GM23338 (cell line): ENCODE measurements at regions not wholly inside any gene's neighbourhood (a gene's known extent, or its start where the extent isn't known, plus 50 kb on each side); places are given as distances from the start of the nearest gene placed in this dataset.

Experiments used
- CREB1 ChIP-seq: fragments of 250-450 bp; sonication (Bioruptor Pico); IDR thresholded peaks from 2 replicates; pipeline ENCODE4 v1.5.0; 2020; ENCODE audit warnings: low read depth, mild to moderate bottlenecking, moderate library complexity
- JUNB ChIP-seq: IDR thresholded peaks from one replicate; pipeline ENCODE4 v1.6.1; 2016; ENCODE audit warnings: antibody characterized with exemption; ENCODE audit not compliant: unreplicated experiment
- POLR2AphosphoS5 ChIP-seq: IDR thresholded peaks from 2 replicates; pipeline ENCODE4 v1.6.1; 2016; ENCODE audit warnings: antibody characterized with exemption, low read depth
- REST ChIP-seq: IDR thresholded peaks from one replicate; pipeline ENCODE4 v1.6.1; 2018; ENCODE audit warnings: antibody characterized with exemption; ENCODE audit not compliant: unreplicated experiment
- TF ChIP-seq, protein P1 (sequence below): fragments of 250-450 bp; sonication (Bioruptor Pico); IDR thresholded peaks from 2 replicates; pipeline ENCODE4 v1.5.0; 2020; ENCODE audit warnings: mild to moderate bottlenecking, moderate library complexity
- TF ChIP-seq, protein P2 (sequence below): IDR thresholded peaks from 2 replicates; pipeline ENCODE4 v1.6.1; 2016; ENCODE audit warnings: antibody characterized with exemption
- TF ChIP-seq, protein P3 (sequence below), 2 experiments: fragments of 200-600 bp in 1 of 2; sonication (generic) in 1 of 2; conservative IDR thresholded peaks; 2 replicates each; pipeline versions ENCODE4 v1.5.1 to v1.6.1; 2016 to 2017; ENCODE audit warnings: antibody characterized with exemption in 2 of 2, low read depth in 2 of 2, mild to moderate bottlenecking in 2 of 2, moderate library complexity in 1 of 2

DNA sequence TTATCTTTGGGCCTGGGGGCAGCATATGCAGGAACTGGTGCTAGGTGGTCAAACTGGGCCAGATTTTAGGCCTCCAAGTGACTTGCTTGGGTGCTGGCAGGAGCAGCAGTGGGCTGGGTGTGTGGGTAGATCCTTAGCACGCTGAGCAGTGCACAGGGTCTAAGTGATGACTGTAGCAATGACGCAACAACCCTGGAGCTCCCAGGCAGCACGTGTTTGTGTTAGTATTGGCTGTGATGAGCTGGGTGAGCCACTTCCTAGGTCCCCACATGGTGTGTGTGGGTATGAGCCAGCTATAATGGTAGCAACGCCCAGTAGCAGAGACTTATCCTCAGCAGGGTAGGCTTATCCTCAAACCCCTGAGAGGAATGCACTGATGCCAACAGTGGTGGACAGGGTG is 570.6 kb upstream of the ROBO1 start (continued):
- TF ChIP-seq, protein P1, sequence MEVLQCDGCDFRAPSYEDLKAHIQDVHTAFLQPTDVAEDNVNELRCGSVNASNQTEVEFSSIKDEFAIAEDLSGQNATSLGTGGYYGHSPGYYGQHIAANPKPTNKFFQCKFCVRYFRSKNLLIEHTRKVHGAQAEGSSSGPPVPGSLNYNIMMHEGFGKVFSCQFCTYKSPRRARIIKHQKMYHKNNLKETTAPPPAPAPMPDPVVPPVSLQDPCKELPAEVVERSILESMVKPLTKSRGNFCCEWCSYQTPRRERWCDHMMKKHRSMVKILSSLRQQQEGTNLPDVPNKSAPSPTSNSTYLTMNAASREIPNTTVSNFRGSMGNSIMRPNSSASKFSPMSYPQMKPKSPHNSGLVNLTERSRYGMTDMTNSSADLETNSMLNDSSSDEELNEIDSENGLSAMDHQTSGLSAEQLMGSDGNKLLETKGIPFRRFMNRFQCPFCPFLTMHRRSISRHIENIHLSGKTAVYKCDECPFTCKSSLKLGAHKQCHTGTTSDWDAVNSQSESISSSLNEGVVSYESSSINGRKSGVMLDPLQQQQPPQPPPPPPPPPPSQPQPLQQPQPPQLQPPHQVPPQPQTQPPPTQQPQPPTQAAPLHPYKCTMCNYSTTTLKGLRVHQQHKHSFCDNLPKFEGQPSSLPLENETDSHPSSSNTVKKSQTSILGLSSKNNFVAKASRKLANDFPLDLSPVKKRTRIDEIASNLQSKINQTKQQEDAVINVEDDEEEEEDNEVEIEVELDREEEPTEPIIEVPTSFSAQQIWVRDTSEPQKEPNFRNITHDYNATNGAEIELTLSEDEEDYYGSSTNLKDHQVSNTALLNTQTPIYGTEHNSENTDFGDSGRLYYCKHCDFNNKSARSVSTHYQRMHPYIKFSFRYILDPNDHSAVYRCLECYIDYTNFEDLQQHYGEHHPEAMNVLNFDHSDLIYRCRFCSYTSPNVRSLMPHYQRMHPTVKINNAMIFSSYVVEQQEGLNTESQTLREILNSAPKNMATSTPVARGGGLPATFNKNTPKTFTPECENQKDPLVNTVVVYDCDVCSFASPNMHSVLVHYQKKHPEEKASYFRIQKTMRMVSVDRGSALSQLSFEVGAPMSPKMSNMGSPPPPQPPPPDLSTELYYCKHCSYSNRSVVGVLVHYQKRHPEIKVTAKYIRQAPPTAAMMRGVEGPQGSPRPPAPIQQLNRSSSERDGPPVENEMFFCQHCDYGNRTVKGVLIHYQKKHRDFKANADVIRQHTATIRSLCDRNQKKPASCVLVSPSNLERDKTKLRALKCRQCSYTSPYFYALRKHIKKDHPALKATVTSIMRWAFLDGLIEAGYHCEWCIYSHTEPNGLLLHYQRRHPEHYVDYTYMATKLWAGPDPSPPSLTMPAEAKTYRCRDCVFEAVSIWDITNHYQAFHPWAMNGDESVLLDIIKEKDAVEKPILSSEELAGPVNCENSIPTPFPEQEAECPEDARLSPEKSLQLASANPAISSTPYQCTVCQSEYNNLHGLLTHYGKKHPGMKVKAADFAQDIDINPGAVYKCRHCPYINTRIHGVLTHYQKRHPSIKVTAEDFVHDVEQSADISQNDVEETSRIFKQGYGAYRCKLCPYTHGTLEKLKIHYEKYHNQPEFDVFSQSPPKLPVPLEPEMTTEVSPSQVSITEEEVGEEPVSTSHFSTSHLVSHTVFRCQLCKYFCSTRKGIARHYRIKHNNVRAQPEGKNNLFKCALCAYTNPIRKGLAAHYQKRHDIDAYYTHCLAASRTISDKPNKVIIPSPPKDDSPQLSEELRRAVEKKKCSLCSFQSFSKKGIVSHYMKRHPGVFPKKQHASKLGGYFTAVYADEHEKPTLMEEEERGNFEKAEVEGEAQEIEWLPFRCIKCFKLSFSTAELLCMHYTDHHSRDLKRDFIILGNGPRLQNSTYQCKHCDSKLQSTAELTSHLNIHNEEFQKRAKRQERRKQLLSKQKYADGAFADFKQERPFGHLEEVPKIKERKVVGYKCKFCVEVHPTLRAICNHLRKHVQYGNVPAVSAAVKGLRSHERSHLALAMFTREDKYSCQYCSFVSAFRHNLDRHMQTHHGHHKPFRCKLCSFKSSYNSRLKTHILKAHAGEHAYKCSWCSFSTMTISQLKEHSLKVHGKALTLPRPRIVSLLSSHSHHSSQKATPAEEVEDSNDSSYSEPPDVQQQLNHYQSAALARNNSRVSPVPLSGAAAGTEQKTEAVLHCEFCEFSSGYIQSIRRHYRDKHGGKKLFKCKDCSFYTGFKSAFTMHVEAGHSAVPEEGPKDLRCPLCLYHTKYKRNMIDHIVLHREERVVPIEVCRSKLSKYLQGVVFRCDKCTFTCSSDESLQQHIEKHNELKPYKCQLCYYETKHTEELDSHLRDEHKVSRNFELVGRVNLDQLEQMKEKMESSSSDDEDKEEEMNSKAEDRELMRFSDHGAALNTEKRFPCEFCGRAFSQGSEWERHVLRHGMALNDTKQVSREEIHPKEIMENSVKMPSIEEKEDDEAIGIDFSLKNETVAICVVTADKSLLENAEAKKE (CRISPR knock-in tag), result no peak
- TF ChIP-seq REST (no peak), POLR2AphosphoS5 (no peak), JUNB (no peak), CREB1 (CRISPR knock-in tag) (no peak)
- TF ChIP-seq, protein P2, sequence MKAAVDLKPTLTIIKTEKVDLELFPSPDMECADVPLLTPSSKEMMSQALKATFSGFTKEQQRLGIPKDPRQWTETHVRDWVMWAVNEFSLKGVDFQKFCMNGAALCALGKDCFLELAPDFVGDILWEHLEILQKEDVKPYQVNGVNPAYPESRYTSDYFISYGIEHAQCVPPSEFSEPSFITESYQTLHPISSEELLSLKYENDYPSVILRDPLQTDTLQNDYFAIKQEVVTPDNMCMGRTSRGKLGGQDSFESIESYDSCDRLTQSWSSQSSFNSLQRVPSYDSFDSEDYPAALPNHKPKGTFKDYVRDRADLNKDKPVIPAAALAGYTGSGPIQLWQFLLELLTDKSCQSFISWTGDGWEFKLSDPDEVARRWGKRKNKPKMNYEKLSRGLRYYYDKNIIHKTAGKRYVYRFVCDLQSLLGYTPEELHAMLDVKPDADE, result no peak
- TF ChIP-seq, protein P3, sequence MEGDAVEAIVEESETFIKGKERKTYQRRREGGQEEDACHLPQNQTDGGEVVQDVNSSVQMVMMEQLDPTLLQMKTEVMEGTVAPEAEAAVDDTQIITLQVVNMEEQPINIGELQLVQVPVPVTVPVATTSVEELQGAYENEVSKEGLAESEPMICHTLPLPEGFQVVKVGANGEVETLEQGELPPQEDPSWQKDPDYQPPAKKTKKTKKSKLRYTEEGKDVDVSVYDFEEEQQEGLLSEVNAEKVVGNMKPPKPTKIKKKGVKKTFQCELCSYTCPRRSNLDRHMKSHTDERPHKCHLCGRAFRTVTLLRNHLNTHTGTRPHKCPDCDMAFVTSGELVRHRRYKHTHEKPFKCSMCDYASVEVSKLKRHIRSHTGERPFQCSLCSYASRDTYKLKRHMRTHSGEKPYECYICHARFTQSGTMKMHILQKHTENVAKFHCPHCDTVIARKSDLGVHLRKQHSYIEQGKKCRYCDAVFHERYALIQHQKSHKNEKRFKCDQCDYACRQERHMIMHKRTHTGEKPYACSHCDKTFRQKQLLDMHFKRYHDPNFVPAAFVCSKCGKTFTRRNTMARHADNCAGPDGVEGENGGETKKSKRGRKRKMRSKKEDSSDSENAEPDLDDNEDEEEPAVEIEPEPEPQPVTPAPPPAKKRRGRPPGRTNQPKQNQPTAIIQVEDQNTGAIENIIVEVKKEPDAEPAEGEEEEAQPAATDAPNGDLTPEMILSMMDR (conservative IDR thresholded peaks at IDR 0.05; ENCODE audit: low read depth in 2 of 2), result no peak
